Stomach (tissue), 4 donors: ENCODE measurements at regions not wholly inside any gene's neighbourhood (a gene's known extent, or its start where the extent isn't known, plus 50 kb on each side); places are given as distances from the start of the nearest gene placed in this dataset.

Experiments
- CTCF ChIP-seq, 7 experiments: fragments of 450-650 bp in 4 of 7; fragments of 200-600 bp in 3 of 7; sonication (generic) in 3 of 7; IDR thresholded peaks; one replicate each; pipeline ENCODE4 v1.5.1; 2016 to 2019; ENCODE audit warnings: antibody characterized with exemption in 7 of 7, control low read depth in 2 of 7, mild to moderate bottlenecking in 1 of 7
- EP300 ChIP-seq: sonication (generic); formaldehyde crosslinking; IDR thresholded peaks from one replicate; pipeline ENCODE4 v1.6.1; 2017; ENCODE audit warnings: antibody characterized with exemption
- POLR2A ChIP-seq, 4 donors: fragments of 450-650 bp; IDR thresholded peaks; one replicate each; pipeline ENCODE4 v1.6.1; 2016; ENCODE audit warnings: antibody characterized with exemption in 4 of 4, control low read depth in 2 of 4, mild to moderate bottlenecking in 1 of 4, moderate library complexity in 1 of 4
- POLR2AphosphoS5 ChIP-seq, 3 donors: sonication (generic); formaldehyde crosslinking; IDR thresholded peaks; one replicate each; pipeline ENCODE4 v1.6.1; 2016; ENCODE audit warnings: antibody characterized with exemption in 3 of 3

- no peak for TF ChIP-seq CTCF (IDR thresholded peaks at IDR 0.05)
- TF ChIP-seq POLR2A (IDR thresholded peaks at IDR 0.05) = no peak
- TF ChIP-seq EP300 = no peak
- no peak for TF ChIP-seq POLR2AphosphoS5 (IDR thresholded peaks at IDR 0.05)
These were observed 76.6 kb downstream of the EMP1 start for GRCh38 chr12:13273097-13273496.
